ENCODE measurements at regions not wholly inside any gene's neighbourhood (a gene's known extent, or its start where the extent isn't known, plus 50 kb on each side); places are given as distances from the start of the nearest gene placed in this dataset.

DNA sequence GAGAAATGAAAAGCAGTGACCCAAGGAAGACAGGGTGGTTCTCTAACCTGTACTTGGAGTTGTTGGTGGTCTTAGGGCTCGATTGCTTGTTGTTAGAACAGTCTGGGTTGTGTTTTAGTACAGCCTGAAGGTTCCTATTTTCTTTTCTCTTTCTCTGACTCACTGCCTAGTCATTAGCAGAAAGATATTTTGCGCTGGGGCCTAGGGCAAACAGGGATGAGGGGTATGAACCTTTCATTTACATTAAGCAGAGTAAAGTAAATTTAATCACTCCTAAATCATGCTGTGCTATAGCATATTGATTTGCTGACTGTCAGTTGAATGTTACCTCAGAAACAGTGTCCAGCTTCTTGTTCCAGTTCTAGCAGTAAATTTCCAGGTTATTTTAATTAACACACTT lies 197.2 kb downstream of the RWDD3 start:
- no peak for TF ChIP-seq CTCF (IDR thresholded peaks at IDR 0.05)
- TF ChIP-seq POLR2A (IDR thresholded peaks at IDR 0.05), result no peak
- TF ChIP-seq EP300 (IDR thresholded peaks at IDR 0.05; ENCODE audit: low read depth), result no peak
- no peak for TF ChIP-seq POLR2AphosphoS5 (IDR thresholded peaks at IDR 0.05)
